ENCODE measurements at regions not wholly inside any gene's neighbourhood (a gene's known extent, or its start where the extent isn't known, plus 50 kb on each side); places are given as distances from the start of the nearest gene placed in this dataset.

- no peak for DNase-seq (ENCODE audit: low spot score)
These were observed 301.5 kb downstream of the CLIC5 start for GRCh38 chr6:45714006-45714730.

All from SK-N-DZ (cell line).